OCI-LY3 (cell line): ENCODE measurements at regions not wholly inside any gene's neighbourhood (a gene's known extent, or its start where the extent isn't known, plus 50 kb on each side); places are given as distances from the start of the nearest gene placed in this dataset.

Experiments
- H2AFZ ChIP-seq: fragments of 200-600, 300-600 bp; shearing (Covaris generic); 2 replicates; pipeline ENCODE4 v1.6.0; 2014; ENCODE audit warnings: antibody characterized with exemption, low read depth, low read length
- H3K27ac ChIP-seq: fragments of 200-600, 300-600 bp; sonication (generic); 2 replicates; pipeline ENCODE4 v1.5.1; 2014; ENCODE audit warnings: mild to moderate bottlenecking, low read length, moderate library complexity, mixed read lengths
- H3K27me3 ChIP-seq: fragments of 200-600, 300-600 bp; sonication (generic); 2 replicates; pipeline ENCODE4 v1.6.1; 2014; ENCODE audit warnings: low read depth, low read length, mixed read lengths
- H3K36me3 ChIP-seq: fragments of 200-600, 300-600 bp; sonication (generic); replicated peaks from 2 replicates; pipeline ENCODE3; 2014; ENCODE audit warnings: low read depth, low read length, mixed read lengths
- H3K4me1 ChIP-seq: fragments of 300-600, 200-600 bp; sonication (generic); 2 replicates; pipeline ENCODE4 v1.6.1; 2014; ENCODE audit warnings: low read length, mixed read lengths
- H3K4me2 ChIP-seq: fragments of 200-600, 300-600 bp; sonication (generic); 2 replicates; pipeline ENCODE4 v1.6.1; 2014; ENCODE audit warnings: low read length, mixed read lengths
- H3K4me3 ChIP-seq: fragments of 300-600, 200-600 bp; sonication (generic); 2 replicates; pipeline ENCODE4 v1.5.1; 2014; ENCODE audit warnings: antibody characterized with exemption, mild to moderate bottlenecking, low read length, moderate library complexity
- H3K79me2 ChIP-seq: fragments of 300-600, 200-600 bp; shearing (Covaris generic); 2 replicates; pipeline ENCODE4 v1.6.1; 2014; ENCODE audit warnings: mild to moderate bottlenecking, low read length, mixed read lengths
- H3K9ac ChIP-seq: fragments of 300-600, 200-600 bp; shearing (Covaris generic); 2 replicates; pipeline ENCODE4 v1.6.0; 2014; ENCODE audit warnings: mild to moderate bottlenecking, low read length, moderate library complexity
- H3K9me3 ChIP-seq: fragments of 200-600, 300-600 bp; shearing (Covaris generic); 2 replicates; pipeline ENCODE4 v1.6.1; 2014; ENCODE audit warnings: low read length, mixed read lengths; ENCODE audit not compliant: insufficient read depth
- H4K20me1 ChIP-seq: fragments of 200-600, 300-600 bp; sonication (generic); 2 replicates; pipeline ENCODE4 v1.6.1; 2016; ENCODE audit warnings: low read length, mixed read lengths; ENCODE audit not compliant: insufficient read depth
- CTCF ChIP-seq: fragments of 200-600, 300-600 bp; sonication (generic); IDR thresholded peaks from 2 replicates; pipeline ENCODE4 v1.5.1; 2014; ENCODE audit warnings: antibody characterized with exemption, low read length, low read depth
- EZH2phosphoT487 ChIP-seq: fragments of 200-600 bp; shearing (Covaris generic); IDR thresholded peaks from 2 replicates; pipeline ENCODE4 v1.6.1; 2018; ENCODE audit warnings: antibody characterized with exemption, mixed run types, low read depth

DNA sequence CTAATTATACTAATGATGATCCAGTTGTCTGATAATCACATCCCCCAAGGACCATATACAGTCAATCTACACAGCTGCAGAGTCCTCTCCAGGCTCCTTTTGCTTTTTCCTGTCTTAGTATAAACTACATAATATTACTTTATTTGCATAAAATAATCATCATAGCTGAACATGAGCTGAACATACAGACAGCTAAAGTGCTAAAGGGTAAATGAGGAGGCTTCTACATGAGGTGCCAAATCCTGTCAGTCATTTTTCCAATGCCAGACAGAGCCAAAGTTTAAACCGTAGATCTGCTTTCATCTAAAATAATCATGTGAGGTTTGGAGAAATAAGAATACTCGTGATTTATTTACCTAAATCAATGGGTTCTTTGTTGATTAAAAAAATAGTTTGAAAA is 1530.1 kb upstream of the PABPC4L start:
- no peak overlapping the region for H3K9ac ChIP-seq
- H3K4me1 ChIP-seq = peaks cover 11% of the 10 kb centered on the region
- TF ChIP-seq EZH2phosphoT487 = no peak
- no peak for TF ChIP-seq CTCF
- no peak overlapping the region for H3K27ac ChIP-seq
- no peaks in the 10 kb centered on the region for H4K20me1 ChIP-seq
- H3K4me2 ChIP-seq = no peak overlapping the region
- H2AFZ ChIP-seq = no peak overlapping the region
- H3K9me3 ChIP-seq = no peaks in the 10 kb centered on the region
- H3K4me3 ChIP-seq = no peak overlapping the region
- H3K79me2 ChIP-seq = no peaks in the 10 kb centered on the region
- no peaks in the 10 kb centered on the region for H3K27me3 ChIP-seq
- no peaks in the 10 kb centered on the region for H3K36me3 ChIP-seq

- Histone ChIP-seq H3K36me3 (no peaks in the 10 kb centered on the region), H2AFZ (no peak overlapping the region), H4K20me1 (no peaks in the 10 kb centered on the region), H3K79me2 (no peaks in the 10 kb centered on the region), H3K4me2 (no peak overlapping the region), H3K27ac (no peak overlapping the region), H3K4me1 (no peaks in the 10 kb centered on the region), H3K9me3 (no peaks in the 10 kb centered on the region), H3K27me3 (no peaks in the 10 kb centered on the region), H3K9ac (no peak overlapping the region), H3K4me3 (no peak overlapping the region)
- TF ChIP-seq EZH2phosphoT487 = no peak
- TF ChIP-seq CTCF = no peak
These were observed 1522.8 kb upstream of the PABPC4L start for GRCh38 chr4:135724421-135724820.

GRCh38 chr4:135718019-135718418 is 1516.4 kb upstream of the PABPC4L start:
- Histone ChIP-seq H3K36me3 (no peaks in the 10 kb centered on the region), H3K4me3 (no peak overlapping the region), H3K79me2 (no peaks in the 10 kb centered on the region), H3K9me3 (no peaks in the 10 kb centered on the region), H3K4me2 (no peak overlapping the region), H3K27ac (no peak overlapping the region), H3K27me3 (no peaks in the 10 kb centered on the region), H3K9ac (no peak overlapping the region), H2AFZ (no peak overlapping the region), H4K20me1 (no peaks in the 10 kb centered on the region), H3K4me1 (no peaks in the 10 kb centered on the region)
- TF ChIP-seq CTCF = peak; percentile 41
- no peak for TF ChIP-seq EZH2phosphoT487

GRCh38 chr4:135705343-135705742 is 1503.8 kb upstream of the PABPC4L start:
- Histone ChIP-seq H3K79me2 (no peaks in the 10 kb centered on the region), H3K36me3 (no peaks in the 10 kb centered on the region), H2AFZ (no peak overlapping the region), H3K4me3 (no peak overlapping the region), H3K27me3 (no peaks in the 10 kb centered on the region), H3K9ac (no peak overlapping the region), H3K9me3 (no peaks in the 10 kb centered on the region), H4K20me1 (no peaks in the 10 kb centered on the region), H3K4me2 (no peak overlapping the region), H3K4me1 (no peaks in the 10 kb centered on the region), H3K27ac (no peak overlapping the region)
- TF ChIP-seq EZH2phosphoT487 (no peak), CTCF (no peak)
